Mesendoderm (in vitro differentiated cells): ENCODE measurements at regions not wholly inside any gene's neighbourhood (a gene's known extent, or its start where the extent isn't known, plus 50 kb on each side); places are given as distances from the start of the nearest gene placed in this dataset.
"Not testable (repeated sequence)": the region's sequence is repeated elsewhere in the genome, so short reads cannot be mapped to it uniquely, and the experiment has no call there.

Experiments used
- DNase-seq: peaks from one replicate; pipeline ENCODE4 v3.0.0; 2013
- H2AK5ac ChIP-seq: 2 replicates; pipeline ENCODE4 v1.6.1; 2013; ENCODE audit warnings: low read length, inconsistent platforms
- H2BK120ac ChIP-seq: 2 replicates; pipeline ENCODE4 v1.6.1; 2013; ENCODE audit warnings: low read depth, mild to moderate bottlenecking, low read length, moderate library complexity, mixed read lengths
- H2BK15ac ChIP-seq: replicated peaks from 2 replicates; pipeline ENCODE4 v1.6.1; 2013; ENCODE audit warnings: low read depth, mild to moderate bottlenecking, moderate library complexity
- H2BK5ac ChIP-seq: 2 replicates; pipeline ENCODE4 v1.6.1; 2013; ENCODE audit warnings: low read length, inconsistent platforms
- H3K18ac ChIP-seq: 2 replicates; pipeline ENCODE4 v1.6.1; 2013; ENCODE audit warnings: mild to moderate bottlenecking, low read length, mixed read lengths
- H3K23ac ChIP-seq: one replicate; pipeline ENCODE4 v1.6.1; 2013; ENCODE audit warnings: low read length
- H3K27ac ChIP-seq: 2 replicates; pipeline ENCODE4 v1.5.1; 2013; ENCODE audit warnings: low read depth, mild to moderate bottlenecking, inconsistent platforms, low read length, moderate library complexity
- H3K27me3 ChIP-seq: 2 replicates; pipeline ENCODE4 v1.6.1; 2013; ENCODE audit warnings: low read length, control low read depth, mild to moderate bottlenecking, inconsistent platforms; ENCODE audit not compliant: insufficient read depth, poor library complexity
- H3K36me3 ChIP-seq: 2 replicates; pipeline ENCODE4 v1.6.1; 2013; ENCODE audit warnings: low read length, inconsistent platforms; ENCODE audit not compliant: control insufficient read depth, insufficient read depth
- H3K4ac ChIP-seq: one replicate; pipeline ENCODE4 v1.6.1; 2013; ENCODE audit warnings: low read depth, mild to moderate bottlenecking, low read length, moderate library complexity
- H3K4me1 ChIP-seq: 2 replicates; pipeline ENCODE4 v1.6.1; 2013; ENCODE audit warnings: low read depth, low read length, inconsistent platforms; ENCODE audit not compliant: control insufficient read depth
- H3K4me2 ChIP-seq: 2 replicates; pipeline ENCODE4 v1.6.1; 2013; ENCODE audit warnings: low read length
- H3K4me3 ChIP-seq: 2 replicates; pipeline ENCODE4 v1.5.1; 2013; ENCODE audit warnings: mild to moderate bottlenecking, low read length
- H3K56ac ChIP-seq: one replicate; pipeline ENCODE4 v1.6.1; 2013; ENCODE audit warnings: low read length
- H3K79me1 ChIP-seq: 2 replicates; pipeline ENCODE4 v1.6.1; 2013; ENCODE audit warnings: low read length, inconsistent platforms
- H3K79me2 ChIP-seq: 2 replicates; pipeline ENCODE4 v1.6.1; 2013; ENCODE audit warnings: mild to moderate bottlenecking, low read length; ENCODE audit not compliant: control insufficient read depth, insufficient read depth
- H3K9ac ChIP-seq: 2 replicates; pipeline ENCODE4 v1.6.1; 2013; ENCODE audit warnings: low read length, inconsistent platforms
- H4K5ac ChIP-seq: one replicate; pipeline ENCODE4 v1.6.1; 2013; ENCODE audit warnings: low read length
- H4K8ac ChIP-seq: one replicate; pipeline ENCODE4 v1.6.1; 2013; ENCODE audit warnings: low read depth, mild to moderate bottlenecking, control low read depth, low read length, moderate library complexity
- WGBS: extraction: QIAGEN DNeasy Blood & Tissue Kit; methylation state at CpG from one replicate; pipeline ENCODE4 v1.1.7; 2013; ENCODE audit warnings: low lambda C conversion rate, missing lambda C conversion rate; ENCODE audit not compliant: insufficient coverage; ENCODE audit errors: extremely low coverage; 5-methylcytosine and 5-hydroxymethylcytosine counted together

- Histone ChIP-seq H3K4me1 (no peaks in the 10 kb centered on the region), H4K5ac (no peak overlapping the region), H3K4ac (no peak overlapping the region), H2AK5ac (no peak overlapping the region), H3K4me2 (no peak overlapping the region), H3K79me1 (no peaks in the 10 kb centered on the region), H2BK15ac (no peak overlapping the region), H3K79me2 (no peaks in the 10 kb centered on the region), H3K27ac (no peak overlapping the region), H2BK120ac (no peak overlapping the region), H3K4me3 (no peak overlapping the region), H3K56ac (no peak overlapping the region), H3K36me3 (no peaks in the 10 kb centered on the region), H4K8ac (no peak overlapping the region), H3K27me3 (no peaks in the 10 kb centered on the region), H3K23ac (no peak overlapping the region), H3K18ac (no peak overlapping the region), H3K9ac (no peak overlapping the region), H2BK5ac (no peak overlapping the region)
- DNase-seq = no peak
- no CpG with 5 or more reads among the region's 6 CpGs for WGBS
These were observed 153.3 kb downstream of the AVL9 start for GRCh38 chr7:32648408-32649156.

- H3K23ac ChIP-seq, H4K8ac ChIP-seq, H2BK5ac ChIP-seq, H2BK15ac ChIP-seq, H3K18ac ChIP-seq, H3K4me3 ChIP-seq, H3K4me2 ChIP-seq, H3K79me2 ChIP-seq, H4K5ac ChIP-seq, H3K4ac ChIP-seq, H2AK5ac ChIP-seq, H3K27me3 ChIP-seq, H3K56ac ChIP-seq, H3K36me3 ChIP-seq, H3K27ac ChIP-seq, DNase-seq, H2BK120ac ChIP-seq, H3K79me1 ChIP-seq, H3K4me1 ChIP-seq, H3K9ac ChIP-seq: not testable (repeated sequence)
- no CpG with 5 or more reads among the region's 2 CpGs for WGBS
These were observed 150.0 kb downstream of the AVL9 start for GRCh38 chr7:32645255-32645654.

GRCh38 chr7:32643194-32643593 lies 147.9 kb downstream of the AVL9 start:
- Histone ChIP-seq H3K79me1 (no peaks in the 10 kb centered on the region), H3K4ac (no peak overlapping the region), H3K79me2 (no peaks in the 10 kb centered on the region), H2AK5ac (no peak overlapping the region), H3K56ac (no peak overlapping the region), H3K36me3 (no peaks in the 10 kb centered on the region), H3K4me3 (no peak overlapping the region), H3K27me3 (no peaks in the 10 kb centered on the region), H2BK15ac (no peak overlapping the region), H4K8ac (no peak overlapping the region), H3K4me2 (no peak overlapping the region), H3K4me1 (no peaks in the 10 kb centered on the region), H4K5ac (no peak overlapping the region), H3K23ac (no peak overlapping the region), H3K18ac (no peak overlapping the region), H3K27ac (no peak overlapping the region), H2BK5ac (no peak overlapping the region), H2BK120ac (no peak overlapping the region), H3K9ac (no peak overlapping the region)
- no peak for DNase-seq
- WGBS = no CpG with 5 or more reads among the region's 5 CpGs

GRCh38 chr7:32639122-32639521 lies 143.8 kb downstream of the AVL9 start:
- H3K18ac ChIP-seq = no peak overlapping the region
- no peak overlapping the region for H3K27ac ChIP-seq
- no peak overlapping the region for H3K4ac ChIP-seq
- H2BK120ac ChIP-seq = no peak overlapping the region
- H2AK5ac ChIP-seq = no peak overlapping the region
- H3K36me3 ChIP-seq = no peaks in the 10 kb centered on the region
- H4K8ac ChIP-seq = no peak overlapping the region
- H3K79me2 ChIP-seq = no peaks in the 10 kb centered on the region
- no peak overlapping the region for H4K5ac ChIP-seq
- no peak overlapping the region for H2BK15ac ChIP-seq
- no peaks in the 10 kb centered on the region for H3K27me3 ChIP-seq
- no peak for DNase-seq
- H3K79me1 ChIP-seq = no peaks in the 10 kb centered on the region
- H3K4me1 ChIP-seq = no peaks in the 10 kb centered on the region
- no peak overlapping the region for H3K4me3 ChIP-seq
- WGBS = no CpG with 5 or more reads among the region's 3 CpGs
- H3K56ac ChIP-seq = no peak overlapping the region
- H3K4me2 ChIP-seq = no peak overlapping the region
- H3K23ac ChIP-seq = no peak overlapping the region
- H3K9ac ChIP-seq = no peak overlapping the region
- H2BK5ac ChIP-seq = no peak overlapping the region

GRCh38 chr7:32638479-32639121 lies 143.3 kb downstream of the AVL9 start:
- DNase-seq, H4K8ac ChIP-seq, H2BK5ac ChIP-seq, H3K79me1 ChIP-seq, H3K27ac ChIP-seq, H3K18ac ChIP-seq, H4K5ac ChIP-seq, H3K4me3 ChIP-seq, H3K9ac ChIP-seq, H3K36me3 ChIP-seq, H3K4ac ChIP-seq, H3K4me1 ChIP-seq, H2AK5ac ChIP-seq, H3K56ac ChIP-seq, H3K79me2 ChIP-seq, H3K27me3 ChIP-seq, H2BK15ac ChIP-seq, H3K23ac ChIP-seq, H2BK120ac ChIP-seq, H3K4me2 ChIP-seq: not testable (repeated sequence)
- WGBS = no CpG with 5 or more reads among the region's 1 CpG
